ENCODE measurements at regions not wholly inside any gene's neighbourhood (a gene's known extent, or its start where the extent isn't known, plus 50 kb on each side); places are given as distances from the start of the nearest gene placed in this dataset.

- TF ChIP-seq CTCF (conservative IDR thresholded peaks at IDR 0.05; ENCODE audit: low read depth in 2 of 2) = no peak
- TF ChIP-seq REST (IDR thresholded peaks at IDR 0.05; ENCODE audit: unreplicated experiment) = no peak
- TF ChIP-seq EZH2 (IDR thresholded peaks at IDR 0.05; ENCODE audit: low read depth, unreplicated experiment) = no peak
- no peak for TF ChIP-seq ETS1 (IDR thresholded peaks at IDR 0.05)
- no peak for TF ChIP-seq CREB1 (CRISPR knock-in tag; IDR thresholded peaks at IDR 0.05; ENCODE audit: low read depth)
- no peak for TF ChIP-seq POLR2AphosphoS5 (IDR thresholded peaks at IDR 0.05; ENCODE audit: low read depth)
- TF ChIP-seq EZH2phosphoT487 (IDR thresholded peaks at IDR 0.05; ENCODE audit: unreplicated experiment) = no peak
- no peak for TF ChIP-seq NANOG (IDR thresholded peaks at IDR 0.05; ENCODE audit: borderline replicate concordance)
- TF ChIP-seq ZNF114 (CRISPR knock-in tag; IDR thresholded peaks at IDR 0.05) = no peak
- no peak for TF ChIP-seq ZNF462 (CRISPR knock-in tag; IDR thresholded peaks at IDR 0.05)
Observed at GRCh38 chr6:156029286-156029985, 573.8 kb upstream of the NOX3 start.

Measured in GM23338 (cell line).